ENCODE measurements at regions not wholly inside any gene's neighbourhood (a gene's known extent, or its start where the extent isn't known, plus 50 kb on each side); places are given as distances from the start of the nearest gene placed in this dataset.

DNA sequence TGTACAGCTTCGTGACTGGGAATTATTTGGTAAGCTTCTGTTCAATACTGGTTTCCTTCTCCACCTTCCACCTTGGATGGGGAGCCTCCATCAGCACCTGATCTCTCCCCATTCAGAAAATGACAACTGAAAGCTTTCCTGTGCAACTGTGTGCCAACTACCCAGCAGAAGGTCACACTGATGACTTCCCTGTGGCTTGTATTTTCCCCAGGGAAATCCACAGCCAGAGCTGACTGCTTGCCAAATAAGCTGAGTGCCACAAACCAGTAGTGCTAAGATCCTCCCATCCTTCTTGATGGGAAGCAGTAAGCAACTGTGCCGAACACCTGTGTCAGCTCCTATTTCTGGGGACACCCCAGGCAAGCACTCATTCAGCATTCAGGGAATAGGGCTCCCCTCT is 257.2 kb upstream of the SOX5 start:
- no peaks in the 10 kb centered on the region for H3K9me3 ChIP-seq (ENCODE audit: low read length)
- H3K4me3 ChIP-seq (ENCODE audit: low read length) = no peak overlapping the region
- H2AFZ ChIP-seq (ENCODE audit: low read depth, low read length) = no peak overlapping the region
- H3K4me1 ChIP-seq (ENCODE audit: insufficient read depth, low read length) = no peaks in the 10 kb centered on the region
- H3K36me3 ChIP-seq (ENCODE audit: insufficient read depth, low read length) = peaks cover 4% of the 10 kb centered on the region
- H3K27me3 ChIP-seq (ENCODE audit: insufficient read depth, low read length) = no peaks in the 10 kb centered on the region

DNA sequence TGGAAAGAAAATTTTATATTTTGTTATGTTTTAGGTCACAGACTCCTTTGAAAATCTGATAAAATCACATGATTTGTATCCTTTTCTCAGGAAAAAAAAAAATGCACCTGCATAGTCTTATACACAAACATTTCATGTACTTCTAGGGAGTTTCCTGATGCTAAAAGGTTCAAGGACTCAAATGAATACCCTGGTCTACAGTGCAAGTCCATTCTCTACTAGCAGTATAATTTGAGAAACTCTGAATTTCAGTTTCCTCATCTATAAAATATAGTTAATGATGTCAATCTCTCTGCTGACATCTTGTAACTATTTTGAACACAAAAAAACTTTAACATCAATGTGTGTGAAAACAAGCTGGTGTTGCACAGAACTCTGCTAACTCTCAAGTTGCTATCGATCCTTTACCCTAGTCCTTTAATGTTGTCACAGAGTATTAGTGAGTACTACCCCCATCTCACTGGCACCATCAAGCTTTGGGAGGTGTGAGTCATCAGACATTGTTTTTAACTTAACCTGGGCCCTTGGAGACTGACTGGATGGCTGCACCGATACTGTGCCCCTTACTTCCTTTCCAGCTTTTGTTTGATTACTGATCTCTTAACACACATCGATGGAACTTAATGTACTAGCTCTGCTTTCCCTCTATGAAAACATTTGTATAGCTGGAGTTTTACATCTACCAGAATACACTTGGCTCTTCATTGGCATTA is 251.9 kb upstream of the SOX5 start:
- Histone ChIP-seq H2AFZ (ENCODE audit: low read depth, low read length) (no peak overlapping the region), H3K36me3 (ENCODE audit: insufficient read depth, low read length) (no peaks in the 10 kb centered on the region), H3K27me3 (ENCODE audit: insufficient read depth, low read length) (no peaks in the 10 kb centered on the region), H3K9me3 (ENCODE audit: low read length) (no peaks in the 10 kb centered on the region), H3K4me3 (ENCODE audit: low read length) (no peak overlapping the region), H3K4me1 (ENCODE audit: insufficient read depth, low read length) (peaks cover 11% of the 10 kb centered on the region)

DNA sequence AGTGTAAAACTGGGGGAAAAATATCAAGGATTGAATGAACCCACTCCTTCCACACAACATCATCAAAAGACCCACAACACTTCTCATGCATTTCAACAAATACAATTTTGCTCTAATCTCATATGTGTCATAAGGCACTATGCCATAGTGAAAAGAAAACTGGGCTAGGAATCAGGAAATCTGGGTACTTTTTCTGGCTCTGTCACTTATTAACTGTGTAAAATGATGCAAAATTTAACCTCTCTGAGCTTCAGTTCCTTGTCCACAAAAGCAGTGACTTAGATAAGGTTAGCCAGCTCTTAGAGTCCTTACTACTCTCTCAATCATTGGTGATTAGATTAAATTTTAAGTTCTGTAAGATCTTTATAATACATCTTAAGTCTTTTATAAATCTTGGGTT is 250.5 kb upstream of the SOX5 start:
- H3K4me3 ChIP-seq (ENCODE audit: low read length) = no peak overlapping the region
- no peaks in the 10 kb centered on the region for H3K36me3 ChIP-seq (ENCODE audit: insufficient read depth, low read length)
- no peaks in the 10 kb centered on the region for H3K9me3 ChIP-seq (ENCODE audit: low read length)
- no peaks in the 10 kb centered on the region for H3K27me3 ChIP-seq (ENCODE audit: insufficient read depth, low read length)
- peaks cover 11% of the 10 kb centered on the region for H3K4me1 ChIP-seq (ENCODE audit: insufficient read depth, low read length)
- no peak overlapping the region for H2AFZ ChIP-seq (ENCODE audit: low read depth, low read length)

DNA sequence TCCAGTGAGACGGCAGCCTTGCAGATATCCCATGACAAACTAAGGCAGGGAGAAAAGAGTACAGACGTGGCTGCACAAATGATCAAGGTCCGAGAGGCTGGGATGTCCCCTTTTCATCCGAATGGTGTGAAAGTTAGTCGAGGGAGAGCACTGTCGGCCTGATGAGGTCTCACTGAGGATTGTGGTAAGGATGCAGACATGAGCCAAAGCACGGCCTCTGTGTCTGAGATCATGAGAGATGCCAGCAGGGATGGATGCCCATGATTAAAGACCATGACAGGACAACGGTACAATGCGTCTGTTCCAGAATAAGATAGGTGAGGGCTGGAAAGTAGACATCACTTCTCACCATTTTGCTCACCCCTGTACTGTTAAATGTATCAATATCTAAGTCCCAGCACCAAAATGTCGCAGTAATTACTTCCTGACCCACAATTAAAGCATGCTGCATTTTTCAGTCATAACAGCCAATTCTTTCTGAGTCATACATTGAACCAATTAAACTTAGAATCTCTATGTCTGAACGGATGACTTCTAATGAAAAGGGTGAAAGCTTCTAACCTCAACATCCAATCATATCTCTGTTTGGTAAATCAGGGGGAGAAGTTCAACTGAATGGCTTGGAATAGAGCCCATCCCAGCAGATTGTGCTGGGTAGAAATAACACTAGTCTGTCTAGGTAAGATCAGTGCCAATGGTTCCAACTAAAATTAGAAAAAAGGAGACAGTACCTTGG is 249.6 kb upstream of the SOX5 start:
- Histone ChIP-seq H3K36me3 (ENCODE audit: insufficient read depth, low read length) (no peaks in the 10 kb centered on the region), H3K9me3 (ENCODE audit: low read length) (no peaks in the 10 kb centered on the region), H3K4me3 (ENCODE audit: low read length) (no peak overlapping the region), H2AFZ (ENCODE audit: low read depth, low read length) (no peak overlapping the region), H3K27me3 (ENCODE audit: insufficient read depth, low read length) (no peaks in the 10 kb centered on the region), H3K4me1 (ENCODE audit: insufficient read depth, low read length) (peaks cover 11% of the 10 kb centered on the region)

DNA sequence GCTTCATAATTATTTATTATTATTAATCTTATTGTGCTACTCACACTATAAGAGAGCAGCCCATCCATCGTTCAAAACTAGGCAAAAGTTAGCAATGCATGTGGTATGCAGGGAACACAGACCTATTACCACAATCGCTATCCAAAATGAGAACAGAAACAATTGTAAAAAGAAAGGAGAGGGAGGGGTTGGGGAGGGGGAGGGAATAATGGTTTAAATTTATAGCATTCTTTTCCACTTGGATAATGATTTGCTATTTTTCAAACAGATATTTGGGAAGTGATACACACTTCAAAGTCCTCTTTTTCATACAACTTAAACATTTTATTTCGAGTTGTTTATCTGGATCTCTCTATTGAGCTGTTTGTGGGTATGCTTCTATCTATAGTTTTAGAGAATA is 248.6 kb upstream of the SOX5 start:
- peaks cover 11% of the 10 kb centered on the region for H3K4me1 ChIP-seq (ENCODE audit: insufficient read depth, low read length)
- no peaks in the 10 kb centered on the region for H3K36me3 ChIP-seq (ENCODE audit: insufficient read depth, low read length)
- no peaks in the 10 kb centered on the region for H3K9me3 ChIP-seq (ENCODE audit: low read length)
- no peak overlapping the region for H3K4me3 ChIP-seq (ENCODE audit: low read length)
- H3K27me3 ChIP-seq (ENCODE audit: insufficient read depth, low read length) = no peaks in the 10 kb centered on the region
- H2AFZ ChIP-seq (ENCODE audit: low read depth, low read length) = no peak overlapping the region

DNA sequence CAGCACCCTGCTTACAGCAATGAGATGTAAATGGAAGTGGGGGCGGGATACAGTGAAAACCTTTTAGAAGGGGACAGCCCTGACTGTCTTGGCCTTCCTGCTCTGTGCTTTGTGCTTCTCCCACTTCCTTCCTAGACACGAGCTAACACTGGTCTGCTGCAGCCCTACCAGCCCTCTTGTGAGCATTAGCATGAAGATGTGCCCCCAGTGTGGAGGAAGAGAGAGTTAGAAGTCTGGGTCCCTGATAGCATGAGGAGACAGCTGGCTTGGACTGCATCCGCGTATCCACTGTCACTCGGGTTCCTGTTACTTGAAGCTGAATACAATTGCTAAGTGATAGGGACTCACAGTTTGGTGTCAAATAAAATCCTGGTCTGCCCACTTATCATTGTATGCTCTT is 248.1 kb upstream of the SOX5 start:
- H3K27me3 ChIP-seq (ENCODE audit: insufficient read depth, low read length) = no peaks in the 10 kb centered on the region
- H3K4me1 ChIP-seq (ENCODE audit: insufficient read depth, low read length) = peaks cover 11% of the 10 kb centered on the region
- H3K36me3 ChIP-seq (ENCODE audit: insufficient read depth, low read length) = no peaks in the 10 kb centered on the region
- no peak overlapping the region for H3K4me3 ChIP-seq (ENCODE audit: low read length)
- no peak overlapping the region for H2AFZ ChIP-seq (ENCODE audit: low read depth, low read length)
- H3K9me3 ChIP-seq (ENCODE audit: low read length) = no peaks in the 10 kb centered on the region

DNA sequence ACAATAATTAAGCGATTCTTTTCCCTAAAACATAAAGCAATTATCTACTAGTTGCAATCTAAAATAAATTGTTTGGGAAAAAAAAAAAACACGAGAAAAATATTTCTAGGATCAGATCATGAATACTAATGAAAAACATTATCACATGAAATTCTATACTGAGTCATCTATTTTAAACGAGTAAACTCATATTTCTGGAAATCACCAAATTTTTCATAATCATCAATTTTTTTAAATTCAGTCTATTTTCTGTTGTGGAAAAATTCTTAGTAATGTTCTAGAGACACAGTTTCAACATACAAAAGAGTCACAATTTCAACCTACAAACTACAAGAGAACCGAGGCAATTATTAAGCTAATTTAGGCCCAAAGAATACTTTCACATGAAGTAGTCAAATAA is 245.6 kb upstream of the SOX5 start:
- H3K9me3 ChIP-seq (ENCODE audit: low read length) = no peaks in the 10 kb centered on the region
- peaks cover 11% of the 10 kb centered on the region for H3K4me1 ChIP-seq (ENCODE audit: insufficient read depth, low read length)
- no peak overlapping the region for H3K4me3 ChIP-seq (ENCODE audit: low read length)
- no peaks in the 10 kb centered on the region for H3K27me3 ChIP-seq (ENCODE audit: insufficient read depth, low read length)
- H2AFZ ChIP-seq (ENCODE audit: low read depth, low read length) = no peak overlapping the region
- peaks cover 3% of the 10 kb centered on the region for H3K36me3 ChIP-seq (ENCODE audit: insufficient read depth, low read length)

DNA sequence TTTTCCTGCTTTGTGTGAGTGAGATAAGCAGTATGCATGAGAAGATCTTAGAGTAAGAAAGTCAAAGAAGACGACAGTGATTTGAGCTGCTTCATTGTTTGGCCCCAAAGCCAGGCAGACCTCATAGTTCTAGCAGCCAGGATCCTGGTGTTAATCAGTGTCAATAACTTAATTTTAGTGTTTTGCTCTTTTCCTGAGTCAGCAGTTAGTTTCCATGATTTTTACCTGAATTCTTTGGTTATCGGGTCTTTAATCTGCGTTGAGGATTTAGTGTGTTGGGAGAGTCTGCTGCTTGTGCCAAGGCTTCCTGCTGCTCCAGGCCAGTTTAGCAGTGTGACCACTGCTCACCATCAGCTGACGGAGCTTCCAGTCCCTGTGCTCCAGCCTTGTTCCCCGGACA is 241.6 kb upstream of the SOX5 start:
- Histone ChIP-seq H3K27me3 (ENCODE audit: insufficient read depth, low read length) (no peaks in the 10 kb centered on the region), H3K4me3 (ENCODE audit: low read length) (no peak overlapping the region), H2AFZ (ENCODE audit: low read depth, low read length) (no peak overlapping the region), H3K9me3 (ENCODE audit: low read length) (no peaks in the 10 kb centered on the region), H3K36me3 (ENCODE audit: insufficient read depth, low read length) (peaks cover 3% of the 10 kb centered on the region), H3K4me1 (ENCODE audit: insufficient read depth, low read length) (no peaks in the 10 kb centered on the region)

DNA sequence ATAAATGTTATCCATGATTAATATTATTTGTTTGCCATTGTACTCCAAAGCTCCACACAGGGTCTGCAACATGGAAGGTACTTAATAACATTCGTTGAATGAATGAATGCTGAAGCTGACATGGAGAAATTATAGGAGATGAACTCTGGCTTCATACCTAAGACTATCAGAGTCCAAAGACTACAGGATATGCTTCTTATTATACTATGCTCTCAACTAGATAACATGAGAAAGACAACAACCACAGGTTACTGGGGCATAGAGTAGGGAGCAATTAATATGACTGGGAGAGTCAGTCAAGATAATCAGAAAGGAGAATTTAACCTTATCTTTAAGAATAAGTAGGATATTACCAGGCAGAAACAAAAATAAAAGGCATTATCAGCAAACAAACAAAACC is 236.3 kb upstream of the SOX5 start:
- H3K9me3 ChIP-seq (ENCODE audit: low read length) = no peaks in the 10 kb centered on the region
- no peak overlapping the region for H3K4me3 ChIP-seq (ENCODE audit: low read length)
- H3K4me1 ChIP-seq (ENCODE audit: insufficient read depth, low read length) = no peaks in the 10 kb centered on the region
- no peaks in the 10 kb centered on the region for H3K27me3 ChIP-seq (ENCODE audit: insufficient read depth, low read length)
- H3K36me3 ChIP-seq (ENCODE audit: insufficient read depth, low read length) = no peaks in the 10 kb centered on the region
- no peak overlapping the region for H2AFZ ChIP-seq (ENCODE audit: low read depth, low read length)

DNA sequence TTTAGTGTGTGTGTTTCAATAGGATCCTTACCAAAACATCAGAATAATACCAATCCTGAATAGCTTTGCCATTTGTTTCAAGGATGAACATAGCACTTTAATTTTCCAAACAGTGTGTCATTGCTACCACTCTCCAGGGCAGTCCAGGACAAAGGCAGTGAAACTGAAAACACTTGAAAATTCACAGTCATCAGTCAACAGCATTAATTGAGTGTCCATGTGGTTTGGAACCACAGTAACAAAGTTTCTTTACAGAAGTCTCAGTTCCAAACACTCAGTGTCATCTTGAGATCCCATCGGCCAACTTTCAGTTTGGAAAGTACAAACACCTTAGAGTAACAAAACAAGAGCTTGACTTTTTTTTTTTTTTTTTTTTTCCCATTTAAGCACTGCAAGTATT is 228.4 kb upstream of the SOX5 start:
- Histone ChIP-seq H3K36me3 (ENCODE audit: insufficient read depth, low read length) (no peaks in the 10 kb centered on the region), H3K9me3 (ENCODE audit: low read length) (no peaks in the 10 kb centered on the region), H2AFZ (ENCODE audit: low read depth, low read length) (no peak overlapping the region), H3K4me3 (ENCODE audit: low read length) (no peak overlapping the region), H3K27me3 (ENCODE audit: insufficient read depth, low read length) (no peaks in the 10 kb centered on the region), H3K4me1 (ENCODE audit: insufficient read depth, low read length) (no peaks in the 10 kb centered on the region)

DNA sequence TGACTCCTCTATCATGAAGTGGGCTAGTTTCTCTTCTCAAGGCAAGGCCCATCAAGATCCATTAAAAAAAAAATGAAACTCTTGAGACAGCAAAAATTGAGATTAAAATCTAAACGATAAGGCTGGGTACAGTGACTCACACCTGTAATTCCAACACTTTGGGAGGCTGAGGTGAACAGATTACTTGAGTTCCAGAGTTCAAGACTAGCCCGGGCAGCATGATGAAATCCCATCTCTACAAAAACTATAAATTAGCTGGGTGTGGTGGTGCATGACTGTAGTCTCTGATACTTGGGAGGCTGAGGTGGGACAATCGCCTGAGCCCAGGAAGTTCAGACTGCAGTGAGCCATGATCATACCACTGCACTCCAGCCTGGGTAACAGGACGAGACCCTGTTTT is 226.5 kb upstream of the SOX5 start:
- Histone ChIP-seq H3K27me3 (ENCODE audit: insufficient read depth, low read length) (no peaks in the 10 kb centered on the region), H3K4me3 (ENCODE audit: low read length) (no peak overlapping the region), H2AFZ (ENCODE audit: low read depth, low read length) (no peak overlapping the region), H3K9me3 (ENCODE audit: low read length) (no peaks in the 10 kb centered on the region), H3K36me3 (ENCODE audit: insufficient read depth, low read length) (no peaks in the 10 kb centered on the region), H3K4me1 (ENCODE audit: insufficient read depth, low read length) (no peaks in the 10 kb centered on the region)

DNA sequence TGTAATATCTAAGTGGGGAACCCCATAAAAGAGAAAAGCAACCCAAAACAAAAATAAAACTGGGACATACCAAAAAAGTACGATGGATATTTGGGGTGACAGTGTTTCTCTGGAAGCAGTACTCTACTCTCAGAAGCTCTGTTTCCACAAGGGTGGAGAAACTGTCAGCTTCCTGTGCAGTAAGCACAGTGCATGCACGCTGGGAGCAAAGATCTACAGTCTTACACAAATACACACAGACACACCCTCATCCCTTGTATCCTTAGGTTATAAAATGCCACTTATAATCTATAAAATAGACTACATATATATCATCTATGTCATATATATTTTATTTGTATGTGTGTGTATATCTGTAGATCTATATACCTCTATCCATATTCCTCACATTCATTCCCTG is 225.8 kb upstream of the SOX5 start:
- H3K36me3 ChIP-seq (ENCODE audit: insufficient read depth, low read length) = no peaks in the 10 kb centered on the region
- no peaks in the 10 kb centered on the region for H3K27me3 ChIP-seq (ENCODE audit: insufficient read depth, low read length)
- no peaks in the 10 kb centered on the region for H3K9me3 ChIP-seq (ENCODE audit: low read length)
- no peaks in the 10 kb centered on the region for H3K4me1 ChIP-seq (ENCODE audit: insufficient read depth, low read length)
- no peak overlapping the region for H2AFZ ChIP-seq (ENCODE audit: low read depth, low read length)
- no peak overlapping the region for H3K4me3 ChIP-seq (ENCODE audit: low read length)

DNA sequence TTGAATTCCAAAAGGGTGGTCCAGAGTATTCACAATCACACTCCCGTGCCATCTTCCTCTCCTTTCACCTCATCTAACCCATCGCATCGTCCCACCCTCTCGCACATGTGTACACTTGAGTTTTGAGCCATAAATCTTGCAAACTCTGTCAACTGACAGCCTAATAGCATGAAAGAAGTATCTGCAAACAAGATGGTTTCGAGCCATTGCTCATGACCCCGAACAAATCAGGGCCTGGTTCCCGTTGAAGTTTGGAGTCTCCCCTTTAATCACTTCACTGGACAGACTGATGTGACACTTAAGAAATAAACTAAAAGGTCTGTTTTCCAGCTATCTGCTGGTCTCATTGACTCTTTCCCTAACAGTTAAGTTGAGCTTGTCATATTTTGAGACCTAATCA is 223.6 kb upstream of the SOX5 start:
- no peaks in the 10 kb centered on the region for H3K36me3 ChIP-seq (ENCODE audit: insufficient read depth, low read length)
- no peaks in the 10 kb centered on the region for H3K9me3 ChIP-seq (ENCODE audit: low read length)
- H3K4me3 ChIP-seq (ENCODE audit: low read length) = no peak overlapping the region
- H3K4me1 ChIP-seq (ENCODE audit: insufficient read depth, low read length) = no peaks in the 10 kb centered on the region
- no peak overlapping the region for H2AFZ ChIP-seq (ENCODE audit: low read depth, low read length)
- H3K27me3 ChIP-seq (ENCODE audit: insufficient read depth, low read length) = no peaks in the 10 kb centered on the region

DNA sequence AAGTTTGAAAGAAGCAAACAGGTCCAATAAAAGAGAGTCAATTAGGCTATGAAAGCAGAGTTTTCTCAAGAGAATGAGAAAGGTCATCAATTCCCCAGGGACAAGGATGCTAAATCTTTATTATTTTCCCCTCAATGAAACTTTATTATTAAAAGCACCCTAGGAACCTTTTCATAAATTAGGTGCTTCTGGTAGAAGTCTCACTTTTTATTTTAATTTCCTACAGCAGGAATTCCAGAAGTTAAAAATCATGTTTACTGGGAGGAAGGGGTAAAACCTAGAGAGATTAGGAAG is 223.2 kb upstream of the SOX5 start:
- Histone ChIP-seq H3K36me3 (ENCODE audit: insufficient read depth, low read length) (no peaks in the 10 kb centered on the region), H3K4me1 (ENCODE audit: insufficient read depth, low read length) (no peaks in the 10 kb centered on the region), H2AFZ (ENCODE audit: low read depth, low read length) (no peak overlapping the region), H3K27me3 (ENCODE audit: insufficient read depth, low read length) (no peaks in the 10 kb centered on the region), H3K4me3 (ENCODE audit: low read length) (no peak overlapping the region), H3K9me3 (ENCODE audit: low read length) (no peaks in the 10 kb centered on the region)
